ENCODE measurements at regions not wholly inside any gene's neighbourhood (a gene's known extent, or its start where the extent isn't known, plus 50 kb on each side); places are given as distances from the start of the nearest gene placed in this dataset.

DNA sequence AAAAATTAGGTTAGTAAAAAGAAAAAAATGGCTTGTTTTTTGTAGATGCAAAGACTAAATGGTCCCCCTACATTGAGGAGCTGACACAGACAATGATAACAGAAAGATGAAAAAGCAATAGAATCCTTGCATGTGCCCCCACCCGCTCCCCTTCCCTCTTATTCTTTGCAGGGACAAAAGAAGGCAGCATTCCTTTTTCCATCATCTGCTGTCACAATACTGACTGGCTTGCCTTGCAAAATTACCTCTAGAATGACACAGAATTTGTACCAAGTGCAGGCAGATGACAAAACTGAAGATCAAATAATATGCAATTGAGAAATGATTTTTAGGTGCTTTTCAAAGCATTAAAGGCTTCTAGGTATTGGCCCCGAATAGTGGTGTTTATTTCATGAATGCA, 153.1 kb upstream of the AGA start:
- ChIA-PET POLR2A (no interaction called here), SMC1A (ENCODE audit: uncharacterized antibody, unreplicated experiment) (no interaction called here), RAD21 (ENCODE audit: unreplicated experiment) (no interaction called here), CTCF (no interaction called here)
- Histone ChIP-seq H4K20me1 (ENCODE audit: control insufficient read depth, insufficient read depth) (no peaks in the 10 kb centered on the region), H3K27me3 (replicated peaks in 1 of 2; ENCODE audit: control insufficient read depth in 2 of 2, insufficient read depth in 2 of 2, low read length in 1 of 2) (no peaks in the 10 kb centered on the region), H2AFZ (ENCODE audit: control insufficient read depth, low read depth, low read length) (no peak overlapping the region), H3K4me1 (ENCODE audit: control insufficient read depth, insufficient read depth, low read length) (no peaks in the 10 kb centered on the region), H3K9ac (ENCODE audit: control insufficient read depth, insufficient read depth, low read length) (no peak overlapping the region), H3K79me2 (ENCODE audit: control insufficient read depth, insufficient read depth, low read length) (no peaks in the 10 kb centered on the region), H3K4me2 (ENCODE audit: control insufficient read depth, insufficient read depth) (no peak overlapping the region), H3K27ac (ENCODE audit: control insufficient read depth, insufficient read depth) (no peak overlapping the region), H3K36me3 (ENCODE audit: control insufficient read depth in 2 of 2, insufficient read depth in 2 of 2, low read length in 1 of 2) (no peaks in the 10 kb centered on the region), H3K9me3 (replicated peaks; ENCODE audit: control insufficient read depth, insufficient read depth, low read length) (no peaks in the 10 kb centered on the region), H3K4me3 (no peak overlapping the region)
- no peak for DNase-seq (ENCODE audit: low read depth, low spot score)
- no peak for ATAC-seq
- 7% methylated on average over 2 of the region's 2 CpGs for WGBS (ENCODE audit: insufficient coverage, insufficient replicate concordance, low lambda C conversion rate, missing lambda C conversion rate)
- no peak for FAIRE-seq
- in situ Hi-C loops (cut with MboI): no loop called here
- intact Hi-C loops (cut with micrococcal nuclease; ENCODE audit: unreplicated experiment): no loop called here
- BruUV-seq (replicated peaks): no TSS peak
- TF ChIP-seq TAF1 (IDR thresholded peaks at IDR 0.05; ENCODE audit: borderline replicate concordance, low read depth, low read length) (no peak), NR2C2 (IDR thresholded peaks at IDR 0.05; ENCODE audit: borderline replicate concordance, control insufficient read depth, insufficient read length, low read depth) (no peak), ZBTB4 (CRISPR knock-in tag; IDR thresholded peaks at IDR 0.05) (no peak), REST (IDR thresholded peaks at IDR 0.05; ENCODE audit: low read depth, low read length) (no peak), FOXK2 (IDR thresholded peaks at IDR 0.05) (no peak), MEF2B (IDR thresholded peaks at IDR 0.05; ENCODE audit: partially characterized antibody, poor library complexity, severe bottlenecking) (no peak), SIX5 (IDR thresholded peaks at IDR 0.05; ENCODE audit: low read depth, low read length, severe bottlenecking) (no peak), MYB (IDR thresholded peaks at IDR 0.05; ENCODE audit: borderline replicate concordance, low read depth, low read length) (no peak), KAT2A (conservative IDR thresholded peaks at IDR 0.05; ENCODE audit: control insufficient read depth, low read depth, low read length) (no peak), HCFC1 (IDR thresholded peaks at IDR 0.05; ENCODE audit: low read length) (no peak)
- TF ChIP-seq, protein P1, sequence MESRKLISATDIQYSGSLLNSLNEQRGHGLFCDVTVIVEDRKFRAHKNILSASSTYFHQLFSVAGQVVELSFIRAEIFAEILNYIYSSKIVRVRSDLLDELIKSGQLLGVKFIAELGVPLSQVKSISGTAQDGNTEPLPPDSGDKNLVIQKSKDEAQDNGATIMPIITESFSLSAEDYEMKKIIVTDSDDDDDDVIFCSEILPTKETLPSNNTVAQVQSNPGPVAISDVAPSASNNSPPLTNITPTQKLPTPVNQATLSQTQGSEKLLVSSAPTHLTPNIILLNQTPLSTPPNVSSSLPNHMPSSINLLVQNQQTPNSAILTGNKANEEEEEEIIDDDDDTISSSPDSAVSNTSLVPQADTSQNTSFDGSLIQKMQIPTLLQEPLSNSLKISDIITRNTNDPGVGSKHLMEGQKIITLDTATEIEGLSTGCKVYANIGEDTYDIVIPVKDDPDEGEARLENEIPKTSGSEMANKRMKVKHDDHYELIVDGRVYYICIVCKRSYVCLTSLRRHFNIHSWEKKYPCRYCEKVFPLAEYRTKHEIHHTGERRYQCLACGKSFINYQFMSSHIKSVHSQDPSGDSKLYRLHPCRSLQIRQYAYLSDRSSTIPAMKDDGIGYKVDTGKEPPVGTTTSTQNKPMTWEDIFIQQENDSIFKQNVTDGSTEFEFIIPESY (IDR thresholded peaks at IDR 0.05): no peak
- TF ChIP-seq, protein P2, sequence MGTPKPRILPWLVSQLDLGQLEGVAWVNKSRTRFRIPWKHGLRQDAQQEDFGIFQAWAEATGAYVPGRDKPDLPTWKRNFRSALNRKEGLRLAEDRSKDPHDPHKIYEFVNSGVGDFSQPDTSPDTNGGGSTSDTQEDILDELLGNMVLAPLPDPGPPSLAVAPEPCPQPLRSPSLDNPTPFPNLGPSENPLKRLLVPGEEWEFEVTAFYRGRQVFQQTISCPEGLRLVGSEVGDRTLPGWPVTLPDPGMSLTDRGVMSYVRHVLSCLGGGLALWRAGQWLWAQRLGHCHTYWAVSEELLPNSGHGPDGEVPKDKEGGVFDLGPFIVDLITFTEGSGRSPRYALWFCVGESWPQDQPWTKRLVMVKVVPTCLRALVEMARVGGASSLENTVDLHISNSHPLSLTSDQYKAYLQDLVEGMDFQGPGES (IDR thresholded peaks at IDR 0.05): no peak

Data from GM12878 (cell line).